GM23248 (cell line): ENCODE measurements at regions not wholly inside any gene's neighbourhood (a gene's known extent, or its start where the extent isn't known, plus 50 kb on each side); places are given as distances from the start of the nearest gene placed in this dataset.

ENCODE experiments used
- DNase-seq: peaks from one replicate; pipeline ENCODE4 v3.0.0-alpha.2; 2015
- H2AFZ ChIP-seq: fragments of 200-600 bp; sonication (generic); 2 replicates; pipeline ENCODE4 v1.6.1; 2016; ENCODE audit warnings: antibody characterized with exemption
- H3F3A ChIP-seq: fragments of 200-600 bp; sonication (generic); 2 replicates; pipeline ENCODE4 v1.6.1; 2016; ENCODE audit warnings: mild to moderate bottlenecking, antibody characterized with exemption, mixed run types; ENCODE audit not compliant: insufficient read depth
- H3K27ac ChIP-seq: fragments of 200-600 bp; sonication (generic); 2 replicates; pipeline ENCODE4 v1.5.1; 2016; ENCODE audit warnings: mild to moderate bottlenecking
- H3K27me3 ChIP-seq: fragments of 200-600 bp; sonication (generic); replicated peaks from 2 replicates; pipeline ENCODE4 v1.6.1; 2016; ENCODE audit warnings: mild to moderate bottlenecking; ENCODE audit not compliant: insufficient read depth
- H3K36me3 ChIP-seq: fragments of 200-600 bp; sonication (generic); 2 replicates; pipeline ENCODE4 v1.6.1; 2016; ENCODE audit warnings: low read depth, mild to moderate bottlenecking
- H3K4me1 ChIP-seq: fragments of 200-600 bp; sonication (generic); 2 replicates; pipeline ENCODE4 v1.6.1; 2016; ENCODE audit warnings: mild to moderate bottlenecking; ENCODE audit not compliant: insufficient read depth
- H3K4me2 ChIP-seq: fragments of 200-600 bp; sonication (generic); one replicate; pipeline ENCODE4 v1.6.1; 2016; ENCODE audit warnings: mild to moderate bottlenecking; ENCODE audit not compliant: unreplicated experiment
- H3K4me3 ChIP-seq: fragments of 200-600 bp; sonication (generic); 2 replicates; pipeline ENCODE4 v1.5.1; 2016; ENCODE audit warnings: mild to moderate bottlenecking
- H3K79me2 ChIP-seq: fragments of 200-600 bp; sonication (generic); 2 replicates; pipeline ENCODE4 v1.6.1; 2016; ENCODE audit warnings: mild to moderate bottlenecking; ENCODE audit not compliant: insufficient read depth
- H3K9ac ChIP-seq: fragments of 200-600 bp; sonication (generic); 2 replicates; pipeline ENCODE4 v1.6.1; 2016; ENCODE audit warnings: mild to moderate bottlenecking
- H3K9me2 ChIP-seq: fragments of 200-600 bp; sonication (generic); 2 replicates; pipeline ENCODE4 v1.6.1; 2016; ENCODE audit warnings: mixed run types, mild to moderate bottlenecking, moderate library complexity; ENCODE audit not compliant: insufficient read depth
- H3K9me3 ChIP-seq: fragments of 200-600 bp; sonication (generic); one replicate; pipeline ENCODE4 v1.6.1; 2017; ENCODE audit warnings: low read depth
- H4K20me1 ChIP-seq: fragments of 200-600 bp; sonication (generic); 2 replicates; pipeline ENCODE4 v1.6.0; 2016; ENCODE audit not compliant: insufficient read depth
- EZH2 ChIP-seq: fragments of 200-600 bp; sonication (generic); IDR thresholded peaks from 2 replicates; pipeline ENCODE4 v1.6.1; 2018; ENCODE audit warnings: antibody characterized with exemption, mild to moderate bottlenecking; ENCODE audit not compliant: insufficient read depth, poor library complexity, severe bottlenecking
- EZH2phosphoT487 ChIP-seq: fragments of 200-600 bp; sonication (generic); IDR thresholded peaks from 2 replicates; pipeline ENCODE4 v1.6.1; 2018; ENCODE audit warnings: antibody characterized with exemption, moderate library complexity, mild to moderate bottlenecking, low read depth; ENCODE audit not compliant: insufficient read depth
- WGBS, 2 experiments: methylation state at CpG; one replicate each; pipeline ENCODE4 v1.1.6; 2015 to 2017; ENCODE audit warnings: low lambda C conversion rate in 2 of 2, low coverage in 1 of 2; ENCODE audit errors: missing lambda C conversion rate in 2 of 2; 5-methylcytosine and 5-hydroxymethylcytosine counted together
- in situ Hi-C: fragments of 300-500 bp; cut with MboI; formaldehyde crosslinking; loops from 2 replicates; pipeline ENCODE4 v1.15.0; 2020

- no peaks in the 10 kb centered on the region for H3K4me1 ChIP-seq
- H3K9me3 ChIP-seq: no peaks in the 10 kb centered on the region
- no peaks in the 10 kb centered on the region for H3K79me2 ChIP-seq
- H3K36me3 ChIP-seq: no peaks in the 10 kb centered on the region
- H3K27me3 ChIP-seq: no peaks in the 10 kb centered on the region
- no peak overlapping the region for H2AFZ ChIP-seq
- DNase-seq: no peak
- no peak for TF ChIP-seq EZH2
- no peak for TF ChIP-seq EZH2phosphoT487
- no peak overlapping the region for H3K4me3 ChIP-seq
- in situ Hi-C loops: no loop called here
- H3K9me2 ChIP-seq: no peaks in the 10 kb centered on the region
- no peaks in the 10 kb centered on the region for H4K20me1 ChIP-seq
- H3K27ac ChIP-seq: no peak overlapping the region
- 28 to 33% methylated on average over 6 of the region's 6 CpGs for WGBS, 2 experiments
- H3K4me2 ChIP-seq: no peak overlapping the region
- H3F3A ChIP-seq: no peaks in the 10 kb centered on the region
- no peak overlapping the region for H3K9ac ChIP-seq
These were observed 337.6 kb downstream of the CDC14C start for GRCh38 chr7:49261928-49262327.

GRCh38 chr7:49264530-49264929 lies 340.2 kb downstream of the CDC14C start:
- WGBS, 2 experiments: 28 to 35% methylated on average over 3 of the region's 3 CpGs
- Histone ChIP-seq H3K79me2 (no peaks in the 10 kb centered on the region), H3K9me2 (no peaks in the 10 kb centered on the region), H3K27ac (no peak overlapping the region), H3K36me3 (no peaks in the 10 kb centered on the region), H3K4me1 (no peaks in the 10 kb centered on the region), H3F3A (no peaks in the 10 kb centered on the region), H3K27me3 (no peaks in the 10 kb centered on the region), H2AFZ (no peak overlapping the region), H3K9me3 (no peaks in the 10 kb centered on the region), H4K20me1 (no peaks in the 10 kb centered on the region), H3K4me2 (no peak overlapping the region), H3K9ac (no peak overlapping the region), H3K4me3 (no peak overlapping the region)
- no peak for DNase-seq
- TF ChIP-seq EZH2: no peak
- TF ChIP-seq EZH2phosphoT487: no peak
- in situ Hi-C loops: no loop called here

GRCh38 chr7:49273897-49274296 lies 349.6 kb downstream of the CDC14C start:
- WGBS, 2 experiments: 0 to 2% methylated on average over 1 of the region's 1 CpG
- in situ Hi-C loops: no loop called here
- Histone ChIP-seq H2AFZ (no peak overlapping the region), H3K9me2 (no peaks in the 10 kb centered on the region), H3K36me3 (no peaks in the 10 kb centered on the region), H4K20me1 (no peaks in the 10 kb centered on the region), H3K9me3 (no peaks in the 10 kb centered on the region), H3K4me1 (no peaks in the 10 kb centered on the region), H3K27me3 (no peaks in the 10 kb centered on the region), H3K4me2 (no peak overlapping the region), H3K27ac (no peak overlapping the region), H3K9ac (no peak overlapping the region), H3K79me2 (no peaks in the 10 kb centered on the region), H3K4me3 (no peak overlapping the region), H3F3A (no peaks in the 10 kb centered on the region)
- TF ChIP-seq EZH2phosphoT487: no peak
- no peak for TF ChIP-seq EZH2
- DNase-seq: no peak

GRCh38 chr7:49279891-49280290 lies 355.5 kb downstream of the CDC14C start:
- no peak overlapping the region for H3K4me2 ChIP-seq
- 18 to 24% methylated on average over 2 of the region's 2 CpGs for WGBS, 2 experiments
- no peak overlapping the region for H3K9ac ChIP-seq
- H3F3A ChIP-seq: no peaks in the 10 kb centered on the region
- no peak overlapping the region for H3K27ac ChIP-seq
- in situ Hi-C loops: no loop called here
- no peaks in the 10 kb centered on the region for H3K9me3 ChIP-seq
- H3K4me1 ChIP-seq: no peaks in the 10 kb centered on the region
- DNase-seq: no peak
- no peaks in the 10 kb centered on the region for H3K79me2 ChIP-seq
- no peaks in the 10 kb centered on the region for H3K27me3 ChIP-seq
- TF ChIP-seq EZH2 (no peak), EZH2phosphoT487 (no peak)
- no peaks in the 10 kb centered on the region for H3K9me2 ChIP-seq
- no peak overlapping the region for H2AFZ ChIP-seq
- no peak overlapping the region for H3K4me3 ChIP-seq
- H3K36me3 ChIP-seq: no peaks in the 10 kb centered on the region
- no peaks in the 10 kb centered on the region for H4K20me1 ChIP-seq

GRCh38 chr7:49287653-49288052 lies 363.3 kb downstream of the CDC14C start:
- no peak for TF ChIP-seq EZH2
- TF ChIP-seq EZH2phosphoT487: no peak
- Histone ChIP-seq H3K4me2 (no peak overlapping the region), H3K79me2 (no peaks in the 10 kb centered on the region), H2AFZ (no peak overlapping the region), H3K27me3 (no peaks in the 10 kb centered on the region), H3K9me2 (no peaks in the 10 kb centered on the region), H3K27ac (no peak overlapping the region), H3K4me3 (no peak overlapping the region), H3F3A (no peaks in the 10 kb centered on the region), H4K20me1 (no peaks in the 10 kb centered on the region), H3K36me3 (no peaks in the 10 kb centered on the region), H3K9ac (no peak overlapping the region), H3K9me3 (no peaks in the 10 kb centered on the region), H3K4me1 (no peaks in the 10 kb centered on the region)
- 17% methylated on average over 2 of the region's 2 CpGs for WGBS, 2 experiments
- in situ Hi-C loops: no loop called here
- DNase-seq: no peak
